H9 (cell line): ENCODE measurements at regions not wholly inside any gene's neighbourhood (a gene's known extent, or its start where the extent isn't known, plus 50 kb on each side); places are given as distances from the start of the nearest gene placed in this dataset.

Experiments used
- DNase-seq: peaks from one replicate; pipeline ENCODE4 v3.0.0-alpha.2; 2017
- H2AFZ ChIP-seq: one replicate; pipeline ENCODE4 v1.6.1; 2013; ENCODE audit warnings: mild to moderate bottlenecking, low read length, control low read depth, moderate library complexity
- H2AK5ac ChIP-seq: 2 replicates; pipeline ENCODE4 v1.6.1; 2013; ENCODE audit warnings: low read length, control low read depth, mixed read lengths; ENCODE audit not compliant: insufficient read length
- H2BK120ac ChIP-seq: one replicate; pipeline ENCODE4 v1.6.1; 2013; ENCODE audit warnings: low read depth, mild to moderate bottlenecking, low read length, control low read depth, inconsistent platforms; ENCODE audit not compliant: poor library complexity, severe bottlenecking
- H2BK12ac ChIP-seq: 2 replicates; pipeline ENCODE4 v1.6.1; 2013; ENCODE audit warnings: low read length, control low read depth, mixed read lengths, low read depth; ENCODE audit not compliant: insufficient read length
- H2BK15ac ChIP-seq: 2 replicates; pipeline ENCODE4 v1.6.1; 2013; ENCODE audit warnings: low read depth, low read length, control low read depth
- H2BK20ac ChIP-seq: one replicate; pipeline ENCODE4 v1.6.1; 2013; ENCODE audit warnings: low read depth, mild to moderate bottlenecking, low read length, control low read depth, inconsistent platforms; ENCODE audit not compliant: poor library complexity, severe bottlenecking
- H2BK5ac ChIP-seq: 2 replicates; pipeline ENCODE4 v1.6.1; 2013; ENCODE audit warnings: low read length, control low read depth, mixed read lengths; ENCODE audit not compliant: insufficient read length
- H3K14ac ChIP-seq: 2 replicates; pipeline ENCODE4 v1.6.1; 2013; ENCODE audit warnings: low read length, control low read depth; ENCODE audit not compliant: insufficient read depth
- H3K18ac ChIP-seq: 2 replicates; pipeline ENCODE4 v1.6.1; 2013; ENCODE audit warnings: low read depth, mild to moderate bottlenecking, mixed read lengths, low read length, control low read depth; ENCODE audit not compliant: insufficient read length
- H3K23ac ChIP-seq: 2 replicates; pipeline ENCODE4 v1.6.1; 2013; ENCODE audit warnings: low read length, control low read depth, mixed read lengths, low read depth; ENCODE audit not compliant: insufficient read length
- H3K23me2 ChIP-seq: 2 replicates; pipeline ENCODE4 v1.6.1; 2013; ENCODE audit warnings: low read depth, mild to moderate bottlenecking, mixed read lengths, low read length, control low read depth; ENCODE audit not compliant: insufficient read length, poor library complexity, severe bottlenecking
- H3K27ac ChIP-seq: 2 replicates; pipeline ENCODE4 v1.5.1; 2013; ENCODE audit warnings: low read length, control low read depth, mixed read lengths, low read depth; ENCODE audit not compliant: insufficient read length
- H3K27me3 ChIP-seq: 2 replicates; pipeline ENCODE4 v1.6.1; 2013; ENCODE audit warnings: low read length, control low read depth, inconsistent platforms; ENCODE audit not compliant: insufficient read depth
- H3K4ac ChIP-seq: 2 replicates; pipeline ENCODE4 v1.6.1; 2013; ENCODE audit warnings: low read depth, mild to moderate bottlenecking, control low read depth, inconsistent platforms, low read length, moderate library complexity
- H3K4me1 ChIP-seq: 2 replicates; pipeline ENCODE4 v1.6.1; 2013; ENCODE audit warnings: low read length, control low read depth, inconsistent platforms; ENCODE audit not compliant: insufficient read depth
- H3K4me2 ChIP-seq: 2 replicates; pipeline ENCODE4 v1.6.1; 2013; ENCODE audit warnings: low read length, control low read depth, mixed read lengths; ENCODE audit not compliant: insufficient read length, insufficient read depth
- H3K56ac ChIP-seq: 2 replicates; pipeline ENCODE4 v1.6.1; 2013; ENCODE audit warnings: low read depth, mild to moderate bottlenecking, mixed read lengths, low read length, control low read depth; ENCODE audit not compliant: insufficient read length
- H3K79me1 ChIP-seq: 2 replicates; pipeline ENCODE4 v1.6.1; 2013; ENCODE audit warnings: low read depth, mild to moderate bottlenecking, moderate library complexity, low read length, control low read depth, inconsistent platforms; ENCODE audit not compliant: insufficient read depth, poor library complexity, severe bottlenecking
- H3K79me2 ChIP-seq: 2 replicates; pipeline ENCODE4 v1.6.1; 2013; ENCODE audit warnings: low read length, control low read depth, inconsistent platforms; ENCODE audit not compliant: insufficient read depth
- H3K9ac ChIP-seq: 2 replicates; pipeline ENCODE4 v1.6.1; 2013; ENCODE audit warnings: low read length, control low read depth, mixed read lengths; ENCODE audit not compliant: insufficient read length; ENCODE audit errors: extremely low read depth
- H3K9me3 ChIP-seq: one replicate; pipeline ENCODE4 v1.6.1; 2013; ENCODE audit warnings: low read depth, low read length, inconsistent platforms; ENCODE audit not compliant: control insufficient read depth
- H3T11ph ChIP-seq: one replicate; pipeline ENCODE4 v1.6.1; 2013; ENCODE audit warnings: mild to moderate bottlenecking, low read length, control low read depth, inconsistent platforms
- H4K20me1 ChIP-seq: one replicate; pipeline ENCODE4 v1.6.1; 2013; ENCODE audit not compliant: control insufficient read depth, insufficient read length, insufficient read depth
- H4K5ac ChIP-seq: 2 replicates; pipeline ENCODE4 v1.6.1; 2013; ENCODE audit warnings: low read depth, mild to moderate bottlenecking, mixed read lengths, low read length, control low read depth; ENCODE audit not compliant: insufficient read length
- H4K8ac ChIP-seq: replicated peaks from 2 replicates; pipeline ENCODE4 v1.6.1; 2013; ENCODE audit warnings: low read length, control low read depth, mixed read lengths, low read depth; ENCODE audit not compliant: insufficient read length
- H4K91ac ChIP-seq: 2 replicates; pipeline ENCODE4 v1.6.1; 2013; ENCODE audit warnings: low read depth, mild to moderate bottlenecking, moderate library complexity, mixed read lengths, low read length, control low read depth; ENCODE audit not compliant: insufficient read length
- H3K27ac Mint-ChIP-seq, 3 experiments: 2 replicates in 2 of 3; 3 replicates in 1 of 3; pipeline ENCODE4 v1.8.0; 2020 to 2021; ENCODE audit warnings: mixed read lengths in 3 of 3, mild to moderate bottlenecking in 1 of 3, moderate library complexity in 1 of 3
- H3K27me3 Mint-ChIP-seq: 2 replicates; pipeline ENCODE4 v1.8.0; 2021; ENCODE audit warnings: low read depth, mild to moderate bottlenecking, moderate library complexity, mixed read lengths
- H3K36me3 Mint-ChIP-seq, 3 experiments: 2 replicates in 2 of 3; 3 replicates in 1 of 3; pipeline ENCODE4 v1.8.0; 2020 to 2021; ENCODE audit warnings: low read depth in 3 of 3, mixed read lengths in 3 of 3; ENCODE audit not compliant: insufficient read depth in 1 of 3
- H3K4me1 Mint-ChIP-seq, 2 experiments: 2 replicates each; pipeline ENCODE4 v1.8.0; 2020; ENCODE audit warnings: mixed read lengths in 2 of 2
- H3K4me3 Mint-ChIP-seq, 2 experiments: 2 replicates in 1 of 2; 3 replicates in 1 of 2; pipeline ENCODE4 v1.8.0; 2020 to 2021; ENCODE audit warnings: mild to moderate bottlenecking in 2 of 2, mixed read lengths in 2 of 2, moderate library complexity in 1 of 2
- H3K9me3 Mint-ChIP-seq, 2 experiments: 2 replicates in 1 of 2; 3 replicates in 1 of 2; pipeline ENCODE4 v1.8.0; 2020; ENCODE audit warnings: mild to moderate bottlenecking in 2 of 2, mixed read lengths in 2 of 2, moderate library complexity in 1 of 2
- CTCF ChIP-seq: fragments of 200-600 bp; sonication (generic); conservative IDR thresholded peaks from 3 replicates; pipeline ENCODE4 v1.8.0; 2021; ENCODE audit warnings: antibody characterized with exemption, mild to moderate bottlenecking
- WGBS: extraction: QIAGEN DNeasy Blood & Tissue Kit; methylation state at CpG from one replicate; pipeline ENCODE4 v1.1.7; 2013; ENCODE audit warnings: missing lambda C conversion rate, low lambda C conversion rate, mixed read lengths; ENCODE audit not compliant: insufficient read length; ENCODE audit errors: extremely low coverage; 5-methylcytosine and 5-hydroxymethylcytosine counted together

GRCh38 chr12:115870021-115870420 lies 407.5 kb downstream of the MED13L start:
- no peaks in the 10 kb centered on the region for H3K9me3 Mint-ChIP-seq
- Histone ChIP-seq H3K27ac (no peak overlapping the region), H3K4me2 (no peak overlapping the region), H2BK120ac (no peak overlapping the region), H3K14ac (no peak overlapping the region), H3K4ac (no peak overlapping the region), H3K27me3 (no peaks in the 10 kb centered on the region; the same call in 1 of the 2 replicates), H3K4me1 (peaks cover 21% of the 10 kb centered on the region; the same call in 1 of the 2 replicates), H3K56ac (no peak overlapping the region), H3T11ph (no peak overlapping the region), H3K18ac (no peak overlapping the region), H2AK5ac (no peak overlapping the region), H3K9me3 (no peaks in the 10 kb centered on the region), H3K23me2 (no peaks in the 10 kb centered on the region), H2BK12ac (no peak overlapping the region), H4K8ac (no peak overlapping the region), H4K5ac (no peak overlapping the region), H2BK20ac (no peak overlapping the region), H3K79me2 (no peaks in the 10 kb centered on the region), H2AFZ (no peak overlapping the region), H3K23ac (no peak overlapping the region), H4K20me1 (no peaks in the 10 kb centered on the region), H3K79me1 (no peaks in the 10 kb centered on the region), H2BK5ac (no peak overlapping the region), H2BK15ac (no peak overlapping the region), H4K91ac (no peak overlapping the region), H3K9ac (no peak overlapping the region)
- no peaks in the 10 kb centered on the region for H3K27me3 Mint-ChIP-seq
- DNase-seq = no peak
- H3K4me3 Mint-ChIP-seq = no peak overlapping the region
- TF ChIP-seq CTCF = no peak
- no CpG with 5 or more reads among the region's 4 CpGs for WGBS
- no peaks in the 10 kb centered on the region; a peak in 1 of 7 replicates for H3K36me3 Mint-ChIP-seq
- peak overlapping the region in 2 of 3 experiments; percentile 9 to 60; a peak in 3 of 7 replicates for H3K27ac Mint-ChIP-seq
- peaks cover 39 to 48% of the 10 kb centered on the region in 2 experiments for H3K4me1 Mint-ChIP-seq
